ENCODE measurements at regions not wholly inside any gene's neighbourhood (a gene's known extent, or its start where the extent isn't known, plus 50 kb on each side); places are given as distances from the start of the nearest gene placed in this dataset.
"Not testable (repeated sequence)": the region's sequence is repeated elsewhere in the genome, so short reads cannot be mapped to it uniquely, and the experiment has no call there.

- DNase-seq, result no peak
Measured at GRCh38 chr7:106562711-106563366, 98.1 kb downstream of the CCDC71L start.

- DNase-seq, result no peak
Measured at GRCh38 chr7:106561666-106562411, 99.1 kb downstream of the CCDC71L start.

DNA sequence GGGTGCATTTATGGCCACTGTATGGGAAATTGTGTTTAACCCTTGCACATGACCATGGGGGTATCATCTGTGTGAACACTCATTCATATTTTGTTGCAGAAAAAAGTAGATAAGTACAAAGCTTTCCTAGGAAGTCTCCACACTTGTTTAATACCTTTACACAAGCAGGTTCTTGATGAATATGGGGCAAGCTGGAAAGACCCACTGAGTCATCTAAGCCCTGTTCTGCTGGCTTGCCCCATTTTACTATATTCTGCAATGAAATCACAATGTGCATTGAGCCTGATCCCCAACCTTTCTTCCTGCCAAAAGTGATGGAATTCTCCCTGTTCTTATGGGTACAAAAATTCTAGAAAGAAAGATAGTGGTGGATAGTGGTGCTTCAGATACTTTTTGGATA is 99.8 kb downstream of the CCDC71L start:
- DNase-seq, result no peak

DNA sequence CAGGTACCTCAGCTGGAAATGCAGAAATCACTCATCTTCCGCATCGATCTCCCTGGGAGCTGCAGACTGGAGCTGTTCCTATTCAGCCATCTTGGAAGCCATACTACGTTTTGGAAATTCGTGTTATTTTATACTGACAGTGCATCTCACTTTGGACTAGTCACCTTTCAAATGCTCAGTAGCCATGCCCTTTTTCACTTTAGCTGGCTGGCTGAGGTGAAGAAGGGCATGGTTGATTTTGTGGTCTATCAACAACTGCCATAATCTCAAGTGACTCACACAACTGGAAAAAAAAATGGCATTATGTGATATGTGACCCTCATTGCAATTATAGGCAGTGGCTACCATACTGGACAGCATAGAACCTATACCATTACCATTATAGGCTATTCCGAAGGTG is 100.5 kb downstream of the CCDC71L start:
- DNase-seq, result no peak

- DNase-seq, result not testable (repeated sequence)
Measured at GRCh38 chr7:106556244-106556643, 104.7 kb downstream of the CCDC71L start.

DNA sequence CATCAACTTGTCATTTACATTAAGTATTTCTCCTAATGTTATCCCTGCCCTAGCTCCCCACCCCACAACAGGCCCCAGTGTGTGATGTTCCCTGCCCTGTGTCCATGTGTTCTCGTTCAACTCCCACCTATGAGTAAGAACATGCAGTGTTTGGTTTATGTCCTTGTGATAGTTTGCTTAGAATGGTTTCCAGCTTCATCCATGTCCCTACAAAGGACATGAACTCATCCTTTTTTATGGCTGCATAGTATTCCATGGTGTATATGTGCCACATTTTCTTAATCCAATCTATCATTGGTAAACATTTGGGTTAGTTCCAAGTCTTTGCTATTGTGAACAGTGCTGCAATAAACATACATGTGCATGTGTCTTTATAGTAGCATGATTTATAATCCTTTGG is 106.3 kb downstream of the CCDC71L start:
- DNase-seq, result not testable (repeated sequence)

DNA sequence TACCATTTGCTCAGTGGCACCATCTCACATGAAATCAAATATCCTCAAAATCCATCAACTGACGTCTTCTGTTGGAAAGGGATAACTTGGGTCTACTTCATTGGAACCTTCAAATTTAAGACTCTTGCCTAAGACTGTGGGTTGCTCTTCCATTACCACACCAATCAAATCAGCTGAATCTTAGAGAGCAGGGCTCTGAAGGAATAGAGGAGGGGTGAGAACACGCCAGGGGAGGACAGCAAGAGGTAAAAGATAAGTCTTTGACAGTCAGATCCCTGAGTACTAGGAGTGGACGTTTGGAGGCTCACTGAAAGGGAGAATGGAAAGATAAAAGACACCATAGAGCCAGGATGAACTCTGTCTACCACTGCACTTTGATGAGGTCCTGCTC is 107.5 kb downstream of the CCDC71L start:
- DNase-seq, result no peak

DNA sequence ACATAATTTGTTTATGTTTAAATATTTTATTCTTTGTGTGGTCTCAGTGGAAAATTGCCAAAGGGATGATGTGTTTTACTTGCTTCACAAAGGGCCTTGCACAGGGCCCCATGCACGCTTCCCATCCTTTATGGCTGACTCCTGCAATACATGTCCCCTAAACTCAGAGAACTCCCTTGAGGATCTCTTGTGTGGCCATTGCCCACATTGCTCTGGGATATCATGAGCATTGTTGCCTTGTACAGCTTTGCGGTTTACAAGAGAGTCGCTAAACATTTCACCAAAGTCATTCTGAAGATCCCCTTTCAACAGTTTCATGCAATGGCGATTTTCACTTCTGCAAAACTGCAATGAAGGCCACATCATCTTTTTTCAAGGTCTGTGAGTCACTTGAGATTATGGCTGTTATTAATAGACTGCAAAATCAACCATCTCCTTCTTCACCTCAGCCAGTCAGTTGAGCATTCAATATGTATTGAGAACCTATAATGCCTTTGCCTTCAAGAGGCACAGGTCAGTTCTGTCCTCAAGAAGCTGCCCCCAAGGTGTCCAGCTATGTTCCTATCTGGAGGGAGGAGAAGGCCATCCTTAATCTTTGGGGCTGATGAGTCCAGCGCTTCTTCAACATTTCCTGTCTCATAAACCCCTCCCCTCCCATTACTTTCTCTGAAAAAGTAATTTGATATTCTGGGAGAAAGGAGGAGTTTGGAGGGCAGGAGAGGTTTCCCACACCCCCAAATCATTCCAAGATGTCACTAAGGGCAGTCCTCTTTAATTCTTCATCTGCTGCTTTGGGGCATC is 108.1 kb downstream of the CCDC71L start:
- no peak for DNase-seq

GRCh38 chr7:106551936-106552335 is 109.0 kb downstream of the CCDC71L start:
- no peak for DNase-seq

DNA sequence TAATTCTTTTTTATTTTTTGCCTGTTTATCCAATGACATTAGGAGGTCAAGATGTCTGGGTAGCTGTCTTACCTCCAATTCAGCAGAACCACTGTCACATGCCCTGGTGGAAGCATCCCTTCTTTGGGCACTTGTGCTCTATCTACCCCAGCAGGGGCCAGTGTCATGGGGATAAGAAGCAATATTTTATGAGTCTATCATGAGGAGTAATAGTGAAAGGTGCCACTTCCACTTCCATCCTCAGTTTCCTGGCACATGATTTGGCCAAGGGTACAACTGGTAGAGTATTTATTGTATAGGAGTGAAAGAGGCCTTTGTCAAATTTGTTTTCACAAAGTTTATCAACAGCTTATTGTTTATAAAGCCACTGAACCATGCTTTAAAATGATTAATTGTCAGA is 112.5 kb downstream of the CCDC71L start:
- no peak for DNase-seq

GRCh38 chr7:106545275-106545674 is 115.7 kb downstream of the CCDC71L start:
- no peak for DNase-seq

GRCh38 chr7:106543221-106543757 is 117.7 kb downstream of the CCDC71L start:
- no peak for DNase-seq

- peak; percentile 19 for DNase-seq
Measured at GRCh38 chr7:106542550-106543220, 118.3 kb downstream of the CCDC71L start.

DNA sequence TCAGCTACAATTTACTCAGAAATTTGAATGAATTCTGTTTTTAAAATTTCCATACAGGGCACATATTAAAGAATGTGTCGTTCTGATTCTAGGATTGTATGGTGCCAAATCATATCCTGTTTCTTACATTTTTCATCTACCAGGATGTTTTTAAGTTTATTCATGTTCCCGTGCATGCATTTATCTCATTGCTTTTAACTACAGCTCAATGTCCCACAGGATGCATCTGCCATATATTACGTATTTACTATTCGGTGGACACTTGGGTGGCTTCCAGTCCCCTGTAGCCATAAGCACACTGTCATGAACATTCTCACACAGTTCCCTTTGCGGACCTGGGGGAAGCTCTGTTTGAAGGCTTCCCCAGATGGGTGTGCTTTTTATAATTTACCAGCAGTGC is 122.3 kb downstream of the CCDC71L start:
- DNase-seq, result no peak

GRCh38 chr7:106537119-106537518 is 123.8 kb downstream of the CCDC71L start:
- DNase-seq, result no peak

GRCh38 chr7:106536079-106536478 is 124.9 kb downstream of the CCDC71L start:
- no peak for DNase-seq

- DNase-seq, result no peak
Measured at GRCh38 chr7:106535234-106535932, 125.6 kb downstream of the CCDC71L start.

- no peak for DNase-seq
Measured at GRCh38 chr7:106534271-106534846, 126.6 kb downstream of the CCDC71L start.

DNA sequence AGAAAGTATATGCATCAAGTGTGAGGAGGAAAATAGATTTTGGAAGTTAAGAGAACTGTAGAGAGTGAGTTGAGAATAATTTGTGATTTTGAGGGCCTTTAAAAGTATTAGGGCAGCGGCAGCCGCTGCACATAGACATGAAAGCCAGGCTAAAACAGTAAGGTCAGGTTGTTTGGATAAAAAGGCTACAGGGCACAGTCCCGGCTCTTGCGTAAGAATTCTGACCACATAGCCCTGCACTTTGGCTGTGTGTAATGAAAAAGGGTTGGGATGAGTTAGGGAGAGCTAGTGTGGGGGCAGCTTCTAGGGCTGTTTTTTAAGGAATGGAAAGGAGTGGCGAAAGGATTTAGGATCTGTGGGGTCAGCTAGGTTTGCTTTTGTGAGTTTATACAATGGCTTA is 130.8 kb downstream of the CCDC71L start:
- not testable (repeated sequence) for DNase-seq

DNA sequence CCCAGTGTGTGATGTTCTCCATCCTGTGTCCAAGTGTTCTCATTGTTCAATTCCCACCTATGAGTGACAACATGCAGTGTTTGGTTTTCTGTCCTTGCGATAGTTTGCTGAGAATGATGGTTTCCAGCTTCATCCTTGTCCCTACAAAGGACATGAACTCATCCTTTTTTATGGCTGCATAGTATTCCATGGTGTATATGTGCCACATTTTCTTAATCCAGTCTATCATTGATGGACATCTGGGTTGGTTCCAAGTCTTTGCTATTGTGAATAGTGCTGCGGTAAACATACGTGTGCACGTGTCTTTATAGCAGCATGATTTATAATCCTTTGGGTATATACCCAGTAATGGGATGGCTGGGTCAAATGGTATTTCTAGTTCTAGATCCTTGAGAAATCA is 134.3 kb downstream of the CCDC71L start:
- DNase-seq, result not testable (repeated sequence)

DNA sequence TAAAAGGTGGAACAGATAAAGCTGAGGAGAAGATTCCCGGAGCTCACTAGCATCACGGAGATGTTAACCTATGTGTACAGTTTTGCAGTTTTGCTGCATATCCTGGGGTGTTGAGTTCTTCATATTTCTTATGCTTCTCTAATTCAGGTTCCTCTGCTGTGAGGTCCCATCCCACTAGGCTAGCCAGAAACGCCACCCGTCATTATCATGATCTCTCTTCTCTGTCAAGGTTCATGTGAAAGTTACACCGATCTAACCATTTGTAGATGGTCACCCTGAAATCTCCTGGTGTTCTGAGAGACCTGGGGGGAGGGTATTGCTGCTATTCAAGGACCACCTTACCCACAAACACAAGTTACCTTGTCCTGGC is 136.3 kb downstream of the CCDC71L start:
- no peak for DNase-seq

DNA sequence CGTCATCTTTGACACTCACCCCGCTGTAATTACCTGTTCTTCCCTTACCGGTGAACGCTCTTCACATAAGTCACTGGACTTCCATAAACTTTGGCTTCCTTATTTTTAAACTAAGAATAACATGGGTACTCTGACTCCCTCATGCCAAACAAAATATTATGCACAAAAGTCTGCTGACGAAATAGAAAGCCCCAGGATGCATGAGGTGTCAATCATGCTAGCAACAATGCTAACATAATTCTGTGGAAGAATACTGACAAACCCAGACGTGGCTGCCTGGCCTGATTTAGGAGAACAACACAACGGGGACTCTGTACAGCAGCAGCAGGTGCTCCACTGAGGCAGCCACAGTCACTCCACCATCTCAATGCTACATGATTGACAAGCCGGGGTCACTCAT is 137.5 kb downstream of the CCDC71L start:
- DNase-seq, result no peak
